ENCODE measurements at regions not wholly inside any gene's neighbourhood (a gene's known extent, or its start where the extent isn't known, plus 50 kb on each side); places are given as distances from the start of the nearest gene placed in this dataset.

GRCh38 chr10:83166344-83166743, 973.0 kb upstream of the GHITM start:
- no peak for DNase-seq

- no peak for DNase-seq
Measured at GRCh38 chr10:83167081-83167480, 972.2 kb upstream of the GHITM start.

- DNase-seq = no peak
Measured at GRCh38 chr10:83176901-83177300, 962.4 kb upstream of the GHITM start.

- DNase-seq = no peak
Measured at GRCh38 chr10:83178526-83178925, 960.8 kb upstream of the GHITM start.

- no peak for DNase-seq
Measured at GRCh38 chr10:83179371-83179770, 959.9 kb upstream of the GHITM start.

GRCh38 chr10:83182076-83182475, 957.2 kb upstream of the GHITM start:
- DNase-seq = no peak

GRCh38 chr10:83184641-83185040, 954.7 kb upstream of the GHITM start:
- DNase-seq = no peak

GRCh38 chr10:83190614-83191013, 948.7 kb upstream of the GHITM start:
- no peak for DNase-seq

- no peak for DNase-seq
Measured at GRCh38 chr10:83193026-83193425, 946.3 kb upstream of the GHITM start.

GRCh38 chr10:83195021-83195420, 944.3 kb upstream of the GHITM start:
- no peak for DNase-seq

GRCh38 chr10:83199374-83199773, 939.9 kb upstream of the GHITM start:
- DNase-seq = no peak

GRCh38 chr10:83205861-83206260, 933.4 kb upstream of the GHITM start:
- DNase-seq = no peak

- no peak for DNase-seq
Measured at GRCh38 chr10:83212632-83213334, 926.5 kb upstream of the GHITM start.

GRCh38 chr10:83214136-83214535, 925.2 kb upstream of the GHITM start:
- DNase-seq = no peak

GRCh38 chr10:83218205-83218604, 921.1 kb upstream of the GHITM start:
- DNase-seq = no peak

GRCh38 chr10:83222300-83222699, 917.0 kb upstream of the GHITM start:
- DNase-seq = no peak

GRCh38 chr10:83222832-83223742, 916.2 kb upstream of the GHITM start:
- no peak for DNase-seq

GRCh38 chr10:83225781-83226180, 913.5 kb upstream of the GHITM start:
- DNase-seq = no peak

GRCh38 chr10:83229991-83230390, 909.3 kb upstream of the GHITM start:
- no peak for DNase-seq

GRCh38 chr10:83233691-83234090, 905.6 kb upstream of the GHITM start:
- no peak for DNase-seq

GRCh38 chr10:83248106-83248631, 891.1 kb upstream of the GHITM start:
- DNase-seq = no peak

GRCh38 chr10:83250396-83250795, 888.9 kb upstream of the GHITM start:
- no peak for DNase-seq

- DNase-seq = no peak
Measured at GRCh38 chr10:83252169-83252568, 887.1 kb upstream of the GHITM start.

- DNase-seq = no peak
Measured at GRCh38 chr10:83252596-83252995, 886.7 kb upstream of the GHITM start.

Data from NCI-H1436 (cell line).